Activated T-helper 1 cell treated with Interleukin-2 at 50 U/mL for 16 hours (primary cell): ENCODE measurements at regions not wholly inside any gene's neighbourhood (a gene's known extent, or its start where the extent isn't known, plus 50 kb on each side); places are given as distances from the start of the nearest gene placed in this dataset.

Source experiments
- DNase-seq: peaks from one replicate; pipeline ENCODE4 v3.0.0-alpha.2; 2020; ENCODE audit warnings: low read depth

DNA sequence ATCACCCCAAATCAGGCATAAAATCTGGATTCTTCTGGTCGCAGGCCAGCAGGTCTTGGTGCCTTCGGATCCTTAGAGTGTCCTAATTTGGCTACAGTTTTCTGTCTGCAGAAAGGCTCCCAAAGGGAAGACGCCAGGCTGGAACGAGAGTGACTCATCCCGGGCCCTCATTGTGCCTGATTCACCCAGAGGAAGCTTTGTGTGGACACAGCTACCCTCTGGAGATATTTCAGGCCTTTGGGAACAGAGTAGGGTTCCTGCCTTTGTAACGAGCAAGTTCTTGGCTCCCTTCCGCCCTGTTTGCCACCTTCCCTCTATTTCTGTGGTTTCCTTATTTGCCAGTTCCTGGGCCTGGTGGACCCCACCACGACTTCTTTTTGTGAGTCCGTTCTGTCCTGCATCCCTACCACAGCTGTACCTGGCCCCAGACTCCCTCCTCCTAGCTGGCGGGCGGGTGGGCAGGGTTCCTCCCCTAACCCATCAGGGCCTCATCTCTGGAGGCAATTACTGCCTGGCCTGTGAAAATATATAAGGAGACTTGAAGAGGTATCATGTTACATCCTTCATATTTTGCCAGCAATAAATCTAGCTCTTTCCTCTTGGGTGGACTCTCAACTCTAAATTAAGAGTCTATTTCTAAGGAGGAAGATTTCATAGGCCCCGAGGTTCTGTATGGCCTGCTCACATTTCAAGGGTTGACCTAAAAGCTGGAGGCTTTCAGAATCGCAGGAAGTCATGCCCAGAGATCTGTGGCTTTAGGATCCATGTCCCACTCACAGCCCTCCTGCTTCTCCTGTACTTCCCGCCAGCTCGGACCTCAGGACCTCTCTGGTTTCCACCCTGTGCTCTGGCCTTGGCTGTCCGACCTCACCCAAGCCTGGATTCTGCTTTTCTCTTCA is 219.2 kb upstream of the ZNF32 start:
- no peak for DNase-seq

DNA sequence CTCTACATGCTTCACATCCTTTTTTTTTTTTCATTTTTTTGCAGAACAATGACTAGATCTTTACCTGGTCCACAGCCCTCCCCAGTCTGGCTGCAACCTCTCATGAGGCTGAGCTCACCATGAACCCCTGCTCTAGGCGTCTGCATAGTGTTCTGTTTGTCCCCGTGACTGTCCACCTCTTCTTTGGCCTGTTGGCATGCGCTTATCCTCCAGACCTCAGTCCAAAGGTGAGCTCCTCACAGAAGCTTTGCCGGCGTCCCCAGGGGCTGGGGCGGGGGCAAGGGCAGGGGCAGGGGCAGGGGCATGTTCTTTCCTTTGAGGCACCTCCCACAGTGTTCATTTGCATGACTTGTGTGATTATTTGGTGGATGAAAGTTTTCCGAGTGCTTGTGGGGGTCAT is 218.4 kb upstream of the ZNF32 start:
- no peak for DNase-seq

GRCh38 chr10:43866712-43867111 is 218.0 kb upstream of the ZNF32 start:
- no peak for DNase-seq

- no peak for DNase-seq
Measured at GRCh38 chr10:43865265-43866135, 216.8 kb upstream of the ZNF32 start.

DNA sequence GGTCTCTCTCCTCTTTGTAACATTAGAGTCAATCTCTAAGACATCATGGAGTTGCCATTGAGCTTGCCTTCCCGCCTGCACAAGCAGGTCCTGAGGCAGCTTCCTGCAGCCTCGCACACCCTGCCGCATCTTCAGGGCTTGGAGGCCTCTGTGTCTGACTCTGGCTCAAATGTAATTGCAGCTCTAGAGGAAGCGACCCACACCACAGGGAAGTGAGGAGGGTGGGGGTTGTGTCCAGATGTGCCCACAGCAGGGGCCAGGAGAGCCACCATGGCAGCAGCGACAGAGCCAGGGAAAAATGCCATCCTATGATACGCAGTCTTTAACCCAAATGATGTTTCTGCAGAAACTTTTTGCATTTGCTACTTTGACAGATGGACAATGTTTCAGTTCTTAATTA is 216.0 kb upstream of the ZNF32 start:
- DNase-seq = no peak

DNA sequence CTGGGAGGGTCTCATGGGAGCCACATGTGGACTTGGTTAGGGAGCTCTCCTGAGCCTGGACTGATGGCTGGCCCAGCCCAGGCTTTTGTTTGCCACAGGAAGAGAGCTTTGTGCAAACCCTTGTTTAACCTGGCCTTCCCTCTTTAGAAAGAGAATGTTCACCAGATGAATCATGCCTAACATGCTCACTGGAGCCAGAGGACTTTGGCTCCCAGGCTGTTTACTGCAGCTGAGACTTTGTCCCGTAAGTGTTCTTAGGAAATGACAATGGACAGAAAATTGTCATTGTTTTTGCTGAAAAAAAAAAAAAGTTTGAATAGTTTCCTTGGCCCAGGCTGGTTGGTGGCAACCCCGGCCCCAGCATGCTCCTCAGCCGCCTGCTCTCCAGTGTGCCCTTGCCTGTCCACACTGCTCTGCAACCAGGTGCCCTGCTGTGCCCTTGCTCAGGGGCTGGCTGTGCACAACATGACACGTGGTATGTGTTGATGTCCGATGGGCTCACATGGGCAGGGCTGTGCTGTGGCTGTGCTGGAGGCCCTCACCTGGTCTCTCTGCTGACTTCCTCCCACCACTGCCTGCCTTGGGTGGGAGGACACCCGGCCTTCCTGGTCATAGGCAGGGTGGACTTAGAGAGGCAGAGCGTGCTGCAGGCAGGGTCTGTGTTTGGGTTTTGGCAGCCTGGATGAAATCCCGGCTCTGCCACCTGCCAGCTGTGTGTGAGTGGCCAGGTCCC is 215.3 kb upstream of the ZNF32 start:
- DNase-seq = no peak

DNA sequence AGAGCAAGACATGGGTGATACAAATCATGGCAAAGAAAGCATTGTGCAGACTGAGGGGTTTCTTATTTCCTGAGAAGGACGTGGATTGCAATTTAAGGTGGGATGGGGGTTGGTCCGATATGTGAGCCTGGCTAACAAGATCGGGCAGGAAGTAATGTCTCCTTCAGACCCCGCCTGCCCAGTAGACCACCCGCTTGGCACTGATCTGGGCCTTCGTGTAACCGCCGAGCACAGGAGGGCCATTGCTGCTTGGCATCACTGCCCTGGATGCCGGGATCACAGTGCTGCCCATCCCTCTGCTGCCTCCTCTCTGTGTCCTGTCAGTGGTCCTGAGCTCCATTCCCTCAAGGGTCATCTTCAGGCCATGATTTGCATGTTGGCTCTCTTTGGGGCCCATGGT is 214.6 kb upstream of the ZNF32 start:
- no peak for DNase-seq

DNA sequence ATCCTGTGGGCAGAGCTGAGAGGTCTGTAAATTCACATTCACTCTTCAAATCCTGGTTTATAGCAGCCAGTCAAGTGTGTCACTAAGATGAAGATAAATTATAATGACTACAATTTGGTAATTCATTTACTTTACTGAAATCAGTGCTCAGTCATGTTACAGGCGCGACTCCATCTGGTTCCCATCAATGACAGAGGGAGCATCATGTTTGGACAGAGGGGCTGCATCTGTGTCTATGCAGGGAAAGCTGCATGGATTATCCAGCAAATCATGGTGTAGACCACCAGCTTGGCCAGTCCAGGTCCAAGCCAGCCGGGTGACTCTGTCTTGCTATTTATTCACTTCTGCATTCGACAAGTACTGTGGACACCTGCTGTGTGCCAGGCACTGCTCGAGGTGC is 214.1 kb upstream of the ZNF32 start:
- DNase-seq = no peak

DNA sequence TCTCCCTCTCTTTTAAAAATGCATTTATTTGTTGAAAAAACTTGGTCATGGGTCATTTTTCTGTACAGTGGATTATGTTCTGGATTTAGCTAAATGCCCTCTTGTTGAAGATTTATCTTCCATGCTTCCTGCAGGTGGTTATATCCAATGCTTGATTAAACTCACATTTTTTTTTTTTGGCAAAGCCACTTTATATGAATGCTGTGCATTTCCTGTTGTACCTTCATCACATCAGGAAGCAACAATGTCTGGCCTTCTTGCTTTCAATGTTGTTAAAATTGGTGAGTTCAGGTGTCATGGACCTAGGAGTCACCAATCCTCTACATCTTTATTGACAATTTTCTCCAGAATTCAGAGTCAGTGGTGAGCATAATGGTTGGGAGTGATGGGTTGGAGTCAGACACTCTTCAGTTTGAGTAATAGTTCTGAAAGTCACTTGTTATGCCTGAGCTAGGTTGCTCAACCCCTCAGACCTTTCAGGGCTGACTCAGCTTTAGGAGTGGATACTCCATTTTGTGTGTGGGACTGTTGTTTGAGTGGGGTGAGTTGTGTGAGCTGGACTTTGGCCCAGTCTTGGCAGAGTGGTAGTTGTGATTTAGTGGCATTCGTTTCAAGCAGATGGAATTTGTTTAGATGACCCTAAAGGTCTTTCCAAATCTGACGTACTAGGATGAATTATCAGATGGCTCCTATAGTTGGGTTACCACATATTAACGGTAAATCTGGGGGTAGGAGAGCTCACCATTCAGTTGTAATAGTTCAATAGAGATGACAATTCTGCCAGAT is 213.5 kb upstream of the ZNF32 start:
- DNase-seq = no peak

DNA sequence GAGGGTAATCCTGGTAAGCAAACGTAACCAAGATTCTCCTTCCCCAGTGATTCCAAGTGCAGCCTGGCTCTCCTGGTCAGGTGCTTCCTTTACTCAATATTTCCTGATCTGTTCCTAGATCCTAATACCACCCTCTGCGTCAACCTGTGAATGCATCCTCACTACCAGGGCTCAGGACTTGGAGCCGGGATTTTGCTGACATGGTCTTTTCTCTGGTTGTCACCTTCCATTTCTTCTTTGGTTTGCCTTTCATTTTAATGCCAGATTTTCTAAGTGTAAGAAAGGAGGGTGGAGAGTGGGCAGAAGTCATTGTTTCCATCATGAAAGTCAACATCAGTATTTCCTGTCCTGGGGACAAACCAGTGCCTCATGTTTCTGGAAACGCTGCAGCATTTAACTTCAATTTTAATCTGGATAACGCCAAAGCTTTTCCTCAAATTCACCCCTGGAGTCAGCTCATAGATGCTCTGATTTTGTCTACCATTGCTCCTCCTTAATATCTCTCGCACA is 210.4 kb upstream of the ZNF32 start:
- DNase-seq = no peak

DNA sequence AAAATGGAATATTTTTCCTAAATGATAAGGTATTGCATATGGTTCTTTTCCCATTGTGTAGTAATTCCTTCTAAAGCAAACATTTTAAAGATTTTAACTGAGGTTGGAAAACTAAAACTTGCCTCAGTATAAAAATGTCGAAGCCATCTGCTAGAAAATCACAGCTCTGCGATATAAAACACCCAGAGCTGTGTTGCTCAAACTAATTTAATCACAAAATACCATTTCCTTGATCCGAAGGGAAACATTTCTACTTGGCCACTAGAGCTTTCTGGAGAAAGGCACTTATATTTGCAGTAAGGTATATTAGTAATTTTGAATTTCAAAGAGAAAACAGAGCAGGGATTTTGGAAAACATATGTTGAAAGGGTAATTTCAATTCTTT is 209.2 kb upstream of the ZNF32 start:
- no peak for DNase-seq

DNA sequence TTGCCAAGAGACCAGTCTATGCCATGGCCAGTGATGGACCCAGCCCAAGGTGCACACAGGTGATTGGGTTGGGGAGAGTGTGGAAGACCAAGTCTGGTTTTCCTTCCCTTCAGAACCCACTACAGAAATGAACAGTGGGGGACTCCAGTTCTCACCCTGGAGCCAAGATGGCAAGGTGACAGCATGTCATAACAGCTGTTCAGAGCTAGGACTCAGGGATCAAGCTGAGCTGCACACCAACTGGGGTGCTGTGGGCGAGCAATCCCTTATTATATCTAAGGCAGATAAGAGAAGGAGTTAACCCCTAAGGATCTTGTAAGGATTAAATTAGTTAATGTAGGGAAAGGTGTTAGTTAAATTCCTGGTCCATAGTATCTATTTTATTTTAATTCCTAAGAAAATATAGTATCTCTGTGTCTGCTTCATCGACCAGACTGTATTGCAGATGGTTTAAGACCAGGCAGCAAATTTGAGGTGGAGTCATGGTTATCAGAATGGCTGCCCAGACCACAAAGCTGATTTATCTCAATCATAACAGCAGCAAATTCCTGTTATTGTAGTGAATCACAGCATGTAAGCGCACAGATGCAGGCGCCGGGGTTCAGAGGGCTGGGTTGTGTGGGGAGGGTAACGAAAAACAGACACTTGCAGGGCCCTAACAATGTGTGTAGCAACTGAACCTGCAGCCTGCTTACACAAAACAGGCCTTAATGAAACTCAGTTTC is 208.7 kb upstream of the ZNF32 start:
- no peak for DNase-seq

DNA sequence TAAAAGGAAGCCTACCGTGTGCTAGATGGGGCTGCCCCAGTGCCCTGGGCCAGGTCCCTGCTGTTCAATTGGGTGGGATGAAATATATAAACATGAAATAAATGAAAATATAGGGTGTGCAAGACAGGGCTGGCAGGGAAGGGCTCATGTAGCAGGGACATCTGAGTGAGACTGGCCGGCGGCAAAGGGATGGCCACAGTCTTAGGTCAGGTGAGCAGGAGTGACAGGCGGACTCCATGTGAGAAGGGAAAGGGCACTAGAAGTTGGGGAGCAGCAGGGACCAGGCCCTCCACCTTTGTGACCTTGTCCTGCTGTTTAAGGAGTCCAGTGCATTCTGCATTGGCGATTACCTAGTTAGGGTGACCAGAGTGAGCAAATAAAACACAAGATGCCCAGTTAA is 207.6 kb upstream of the ZNF32 start:
- DNase-seq = no peak

DNA sequence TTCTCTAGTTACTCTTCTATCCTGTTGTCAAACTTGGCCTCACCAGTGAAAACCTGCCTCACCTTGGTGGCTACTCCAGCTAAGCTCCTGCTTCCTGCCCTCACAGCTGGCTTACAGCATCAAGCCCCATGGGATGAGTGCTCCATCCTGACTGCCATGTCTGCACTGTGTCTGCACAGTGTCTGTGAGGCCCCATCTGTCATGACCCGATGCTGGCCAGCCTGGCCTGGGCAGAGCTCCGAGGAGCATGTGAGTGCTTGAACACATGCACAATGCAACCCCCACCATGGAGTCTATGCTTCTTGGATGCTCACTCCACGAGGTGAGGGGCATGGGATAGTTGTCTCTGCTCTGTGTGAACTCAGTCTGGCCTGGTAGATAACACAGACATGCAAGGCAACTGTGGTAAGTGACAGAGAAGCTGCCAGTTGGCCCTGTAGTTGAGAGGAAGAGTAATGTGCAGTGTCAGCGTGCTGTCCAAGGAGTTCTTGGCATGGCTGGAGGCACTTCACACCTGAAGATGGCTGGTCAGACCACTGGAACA is 207.1 kb upstream of the ZNF32 start:
- DNase-seq = no peak

- no peak for DNase-seq
Measured at GRCh38 chr10:43854007-43854406, 205.3 kb upstream of the ZNF32 start.

- DNase-seq = no peak
Measured at GRCh38 chr10:43853369-43853768, 204.7 kb upstream of the ZNF32 start.

DNA sequence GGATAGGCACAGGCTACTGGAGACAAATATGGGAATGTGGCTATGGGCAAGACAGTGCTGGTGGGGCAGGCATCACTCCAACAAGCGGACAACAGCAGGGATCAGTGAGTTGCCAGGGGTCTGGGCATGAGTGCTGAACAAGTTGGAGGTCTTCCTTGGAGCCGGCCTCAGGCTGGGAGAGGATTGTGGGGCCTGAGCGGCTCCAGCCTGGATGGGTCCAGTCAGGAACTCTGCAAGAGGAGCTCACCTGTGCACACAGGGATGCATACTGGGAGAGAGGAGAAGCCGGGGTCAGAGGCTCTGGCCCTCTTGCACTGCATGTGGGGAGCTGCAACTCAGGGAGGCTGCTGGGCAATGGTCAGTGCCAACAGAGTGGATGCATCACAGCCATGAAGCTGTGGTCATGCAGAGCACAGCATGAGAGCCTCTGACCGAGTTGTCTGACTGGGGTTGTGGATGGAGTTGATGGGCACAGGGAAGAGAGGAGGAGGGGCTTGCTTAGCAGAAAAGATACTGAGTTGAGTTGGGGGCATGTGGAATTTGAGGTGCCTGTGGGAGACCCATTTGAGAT is 204.0 kb upstream of the ZNF32 start:
- no peak for DNase-seq

DNA sequence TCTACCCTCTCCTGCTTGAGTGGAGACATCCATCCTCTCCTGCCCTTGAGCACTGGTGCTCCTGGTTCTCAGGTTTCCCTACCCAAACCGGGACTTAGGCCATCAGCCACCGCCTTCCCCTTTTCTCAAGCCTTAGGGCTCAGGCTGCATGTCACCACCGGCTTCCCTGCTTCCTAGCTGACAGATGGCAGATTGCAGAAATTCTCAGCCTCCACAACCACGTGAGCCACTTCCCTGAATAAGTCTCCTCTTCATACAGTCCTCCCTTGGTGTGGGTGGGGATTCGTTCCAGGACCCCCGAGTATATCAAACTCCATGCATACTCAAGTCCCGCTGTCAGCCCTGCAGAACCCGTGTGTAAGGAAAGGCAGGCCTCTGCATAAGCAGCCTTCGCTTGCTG is 203.5 kb upstream of the ZNF32 start:
- DNase-seq = no peak

- no peak for DNase-seq
Measured at GRCh38 chr10:43851030-43851429, 202.3 kb upstream of the ZNF32 start.

GRCh38 chr10:43849551-43849950 is 200.9 kb upstream of the ZNF32 start:
- DNase-seq = no peak
